ENCODE measurements at regions not wholly inside any gene's neighbourhood (a gene's known extent, or its start where the extent isn't known, plus 50 kb on each side); places are given as distances from the start of the nearest gene placed in this dataset.
"Not testable (repeated sequence)": the region's sequence is repeated elsewhere in the genome, so short reads cannot be mapped to it uniquely, and the experiment has no call there.

DNA sequence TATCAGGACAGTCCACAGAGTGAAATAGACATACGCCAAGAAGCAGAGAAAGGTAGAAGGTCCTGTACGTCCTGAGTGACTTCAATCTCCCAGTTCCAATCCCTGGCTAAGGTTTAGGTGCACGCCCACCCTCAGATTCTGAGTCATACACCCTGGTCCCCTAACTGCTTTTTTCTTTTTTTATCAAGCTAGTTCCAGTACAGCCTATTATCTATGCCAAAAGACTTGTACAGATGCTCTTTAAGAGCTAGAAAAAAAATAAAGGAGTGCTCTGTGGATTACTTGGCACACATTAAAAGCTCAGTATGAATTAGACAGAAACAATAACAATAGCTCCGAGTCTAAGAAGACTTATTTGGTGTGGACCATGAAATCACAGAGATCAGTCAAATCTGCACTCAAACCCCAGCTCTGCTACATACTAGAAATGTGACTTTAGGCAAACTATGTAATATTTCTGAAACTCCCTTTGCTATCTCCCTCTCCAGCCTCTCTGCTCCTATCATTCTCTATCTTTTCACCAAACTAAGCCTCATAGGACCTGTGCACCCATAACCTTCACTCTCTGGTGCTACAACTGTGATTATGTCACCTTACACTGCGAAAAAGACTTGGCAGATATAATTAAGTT, 168.8 kb upstream of the KCTD7 start:
- DNase-seq: not testable (repeated sequence)

- DNase-seq: no peak
Measured at GRCh38 chr7:66460921-66461361, 167.7 kb upstream of the KCTD7 start.

DNA sequence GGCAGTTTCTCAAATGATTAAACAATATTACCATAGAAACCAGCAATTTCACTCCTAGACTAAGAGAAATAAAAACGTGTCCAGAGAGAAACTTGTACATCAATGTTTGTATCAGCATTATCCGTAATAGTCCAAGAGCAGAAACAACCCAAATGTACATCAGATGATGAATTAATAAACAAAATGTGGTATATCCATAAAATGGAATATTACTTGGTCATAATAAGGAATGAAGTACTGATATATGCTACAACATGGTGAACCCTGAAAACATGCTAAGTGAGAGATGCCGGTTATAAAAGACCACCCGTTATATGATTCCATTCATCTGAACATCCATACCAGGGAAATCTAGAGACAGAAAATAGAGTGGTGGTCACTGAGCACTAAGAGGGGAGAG, 167.3 kb upstream of the KCTD7 start:
- not testable (repeated sequence) for DNase-seq

GRCh38 chr7:66462831-66463230, 165.8 kb upstream of the KCTD7 start:
- DNase-seq: not testable (repeated sequence)

GRCh38 chr7:66464059-66464458, 164.6 kb upstream of the KCTD7 start:
- DNase-seq: no peak

GRCh38 chr7:66466081-66466600, 162.5 kb upstream of the KCTD7 start:
- DNase-seq: no peak

DNA sequence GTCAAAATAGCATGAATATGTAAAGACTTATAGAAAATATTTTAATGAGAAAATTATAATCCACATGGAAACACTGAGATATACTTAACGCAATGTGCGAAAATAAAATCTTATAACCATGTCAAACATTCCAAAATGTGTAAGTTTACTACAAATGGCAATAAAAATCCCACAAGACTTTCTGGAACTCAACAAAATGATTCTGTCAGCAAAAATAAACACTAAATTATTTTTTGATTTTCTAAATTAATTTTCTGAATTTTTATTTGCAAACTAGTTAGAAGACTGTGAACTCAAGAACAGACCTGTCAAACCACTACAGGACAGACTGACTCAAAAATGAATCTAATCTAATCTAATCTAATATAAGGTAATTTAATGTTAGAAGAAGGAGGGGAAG, 160.8 kb upstream of the KCTD7 start:
- DNase-seq: no peak

DNA sequence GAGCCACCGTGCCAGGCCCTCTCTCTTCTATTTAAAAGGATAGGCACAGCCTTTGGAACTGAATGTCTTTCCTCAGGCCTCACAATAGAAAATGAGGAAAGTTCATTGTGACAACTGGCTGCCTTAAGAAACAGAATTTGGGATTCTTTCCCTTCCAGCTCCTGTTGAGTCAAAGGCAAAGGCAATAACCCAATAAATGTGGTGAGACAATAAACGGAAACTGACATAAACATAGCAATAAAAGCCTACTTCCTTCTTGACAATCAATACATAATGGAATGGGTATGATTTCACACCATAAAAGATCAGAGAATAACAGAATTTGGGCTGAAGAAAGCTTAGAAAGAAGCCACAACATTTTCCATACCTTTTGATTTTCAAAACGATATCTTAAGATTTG, 155.6 kb upstream of the KCTD7 start:
- DNase-seq: not testable (repeated sequence)

- no peak for DNase-seq
Measured at GRCh38 chr7:66474441-66474840, 154.2 kb upstream of the KCTD7 start.

DNA sequence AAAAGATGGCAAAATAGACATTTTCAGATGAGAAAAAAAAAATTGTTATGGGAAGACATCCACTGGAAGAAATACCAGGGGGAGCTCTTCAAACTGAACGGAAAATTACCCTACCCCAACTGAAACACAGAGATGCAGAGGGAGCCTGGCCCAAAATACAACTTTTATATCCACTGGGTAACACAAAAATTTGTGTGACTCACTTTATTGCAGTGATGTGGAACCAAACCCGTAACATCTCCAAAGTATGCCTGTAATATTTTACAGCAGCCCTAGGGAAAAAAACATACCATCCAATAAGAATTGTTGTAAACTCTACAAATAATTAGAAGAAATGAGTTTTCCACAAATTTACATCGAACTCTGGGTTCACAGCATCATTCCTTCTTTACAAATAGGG, 152.6 kb upstream of the KCTD7 start:
- DNase-seq: not testable (repeated sequence)

GRCh38 chr7:66477822-66478397, 150.8 kb upstream of the KCTD7 start:
- DNase-seq: not testable (repeated sequence)

- DNase-seq: not testable (repeated sequence)
Measured at GRCh38 chr7:66481229-66481628, 147.5 kb upstream of the KCTD7 start.

DNA sequence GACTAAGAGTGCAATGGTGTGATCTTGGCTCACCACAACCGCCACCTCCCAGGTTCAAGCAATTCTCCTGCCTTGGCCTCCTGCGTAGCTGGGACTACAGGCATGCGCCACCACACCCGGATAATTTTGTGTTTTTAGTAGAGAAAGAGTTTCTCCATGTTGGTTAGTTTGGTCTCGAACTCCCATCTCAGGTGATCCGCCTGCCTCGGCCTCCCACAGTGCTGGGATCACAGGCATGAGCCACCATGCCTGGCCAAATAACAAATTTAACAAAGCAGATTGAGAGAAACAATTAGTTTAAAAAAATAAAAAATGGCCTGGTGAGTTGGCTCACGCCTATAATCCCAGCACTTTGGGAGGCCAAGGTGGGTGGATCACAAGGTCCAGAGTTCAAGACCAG, 139.6 kb upstream of the KCTD7 start:
- DNase-seq: not testable (repeated sequence)

DNA sequence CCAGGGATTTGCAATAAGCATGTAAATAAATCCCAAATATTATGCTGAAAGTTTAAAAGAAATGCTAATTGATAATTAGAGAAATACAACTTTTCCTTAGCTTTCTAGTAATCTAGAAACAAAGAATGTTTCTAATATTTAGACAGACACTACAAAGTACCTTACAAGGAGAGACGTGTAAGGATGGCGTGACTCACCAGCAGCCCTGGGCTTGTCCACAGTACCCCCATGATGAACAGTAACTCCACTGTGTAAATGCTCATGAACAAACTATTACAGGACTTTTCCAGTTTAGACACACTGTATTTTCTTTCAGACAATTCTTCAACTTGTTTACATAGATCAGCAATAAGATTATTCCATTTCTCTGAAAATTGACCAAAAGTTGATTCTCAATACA, 138.9 kb upstream of the KCTD7 start:
- DNase-seq: not testable (repeated sequence)

DNA sequence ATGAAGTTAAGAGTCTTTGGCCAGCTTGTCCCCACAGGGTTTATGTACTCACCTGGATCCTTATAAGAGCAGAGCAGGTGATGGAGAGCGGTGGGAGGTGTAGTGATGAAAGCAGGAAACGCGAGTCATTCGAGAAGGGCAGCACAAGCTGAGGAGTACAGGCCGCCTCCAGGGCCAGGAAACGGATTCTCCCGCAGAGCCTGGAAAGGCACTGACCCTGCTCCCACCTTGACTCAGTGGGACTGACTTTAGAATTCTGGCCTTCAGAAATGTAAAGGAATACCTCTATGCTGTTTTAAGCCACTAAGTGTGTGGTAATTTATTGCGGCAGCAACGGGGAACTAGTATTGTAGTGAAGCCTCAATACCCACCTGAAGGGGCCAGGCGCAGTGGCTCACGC, 137.7 kb upstream of the KCTD7 start:
- not testable (repeated sequence) for DNase-seq

DNA sequence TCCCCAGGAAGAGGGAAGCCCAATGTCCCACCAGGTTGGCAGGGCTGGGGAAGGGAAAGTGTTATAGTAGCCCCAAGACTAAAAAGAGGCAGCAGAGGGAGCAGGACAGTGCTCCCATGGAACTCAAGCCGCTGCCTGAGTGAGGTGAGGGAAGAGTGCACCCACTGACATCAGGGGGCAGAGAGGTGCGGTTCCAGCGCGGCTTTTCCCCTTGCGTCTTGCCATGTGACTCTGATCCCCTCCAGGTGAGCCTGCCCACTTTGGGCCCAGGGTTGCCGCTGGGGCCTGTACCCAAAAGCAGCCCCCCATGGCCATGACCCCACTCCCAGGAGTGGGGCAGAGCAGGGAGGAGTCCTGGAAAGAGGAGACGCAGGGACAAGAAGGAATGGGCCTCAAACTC, 136.3 kb upstream of the KCTD7 start:
- not testable (repeated sequence) for DNase-seq

GRCh38 chr7:66493235-66494205, 135.2 kb upstream of the KCTD7 start:
- DNase-seq: peak; percentile 97

- DNase-seq: no peak
Measured at GRCh38 chr7:66497346-66497745, 131.3 kb upstream of the KCTD7 start.

DNA sequence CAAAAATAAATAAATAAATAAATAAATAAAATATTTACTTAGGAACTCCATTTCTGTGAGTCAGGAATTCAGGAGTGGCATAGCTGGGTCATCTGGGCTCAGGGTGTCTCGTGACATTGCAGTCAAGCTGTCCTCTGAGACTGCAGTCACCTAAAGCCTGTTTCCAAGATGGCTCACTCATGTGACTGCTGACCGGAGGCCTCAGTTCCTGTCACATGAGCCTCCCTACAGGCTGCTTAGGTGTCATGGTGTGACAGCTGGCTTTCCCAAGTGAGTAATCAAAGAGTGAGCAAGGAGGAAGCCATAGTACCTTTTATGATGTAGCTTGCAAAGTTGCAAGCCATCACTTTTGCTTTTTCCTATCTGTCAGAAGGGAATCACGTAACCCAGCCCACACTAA, 128.6 kb upstream of the KCTD7 start:
- DNase-seq: no peak

- no peak for DNase-seq
Measured at GRCh38 chr7:66502230-66503035, 126.2 kb upstream of the KCTD7 start.

DNA sequence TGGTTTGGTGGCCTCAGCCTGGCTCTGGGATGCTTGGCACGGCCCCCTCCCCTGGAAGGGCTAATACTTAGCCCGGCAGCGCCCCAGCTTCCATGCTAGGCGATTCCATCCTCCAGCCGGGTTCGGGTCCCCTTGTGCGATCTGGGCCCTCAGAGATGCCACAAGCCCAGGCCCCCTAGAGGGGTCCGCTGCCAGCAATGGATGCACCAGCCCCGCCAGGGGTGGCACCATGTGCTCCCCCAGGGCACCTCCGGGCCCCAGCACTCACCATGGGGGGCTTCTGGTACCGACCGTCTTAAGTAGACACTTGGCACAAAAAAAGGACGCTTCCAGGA, 125.7 kb upstream of the KCTD7 start:
- DNase-seq: no peak

- no peak for DNase-seq
Measured at GRCh38 chr7:66503551-66504031, 125.1 kb upstream of the KCTD7 start.

DNA sequence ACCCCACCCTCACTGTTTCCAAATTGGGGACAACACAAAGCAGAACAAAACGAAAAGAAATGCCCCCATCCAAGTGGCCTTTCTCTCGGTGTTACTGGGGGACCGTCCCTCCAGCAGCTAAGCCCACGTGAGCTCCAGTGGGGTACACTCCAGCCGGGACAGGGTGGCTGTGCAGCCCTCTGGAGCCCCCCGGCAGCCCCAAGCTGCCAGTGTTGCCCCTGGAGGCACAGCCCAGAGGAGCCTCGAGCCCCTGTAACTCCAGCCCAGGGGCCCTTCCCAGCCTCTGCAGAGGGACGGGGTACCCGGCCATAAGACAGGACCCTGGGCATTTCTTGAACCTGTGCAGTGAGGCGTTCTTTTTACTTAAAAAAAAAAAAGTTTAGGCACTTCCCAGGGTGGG, 124.5 kb upstream of the KCTD7 start:
- DNase-seq: no peak

All from NK-92 treated with Interleukin-12 subunit alpha and Interleukin-12 subunit beta, amount 100 ng/mL, for 24 hours (cell line).